B cell (primary cell): ENCODE measurements at regions not wholly inside any gene's neighbourhood (a gene's known extent, or its start where the extent isn't known, plus 50 kb on each side); places are given as distances from the start of the nearest gene placed in this dataset.

Experiments used
- EZH2 ChIP-seq: IDR thresholded peaks from 2 replicates; pipeline ENCODE4 v1.6.1; 2012; ENCODE audit warnings: borderline replicate concordance, low read depth, mild to moderate bottlenecking, moderate library complexity, low read length; ENCODE audit not compliant: insufficient read depth, poor library complexity, severe bottlenecking
- TF ChIP-seq, protein P1 (sequence below): fragments of 200-600 bp; IDR thresholded peaks from one replicate; pipeline ENCODE4 v1.8.0; 2022; ENCODE audit warnings: antibody characterized with exemption, mild to moderate bottlenecking

DNA sequence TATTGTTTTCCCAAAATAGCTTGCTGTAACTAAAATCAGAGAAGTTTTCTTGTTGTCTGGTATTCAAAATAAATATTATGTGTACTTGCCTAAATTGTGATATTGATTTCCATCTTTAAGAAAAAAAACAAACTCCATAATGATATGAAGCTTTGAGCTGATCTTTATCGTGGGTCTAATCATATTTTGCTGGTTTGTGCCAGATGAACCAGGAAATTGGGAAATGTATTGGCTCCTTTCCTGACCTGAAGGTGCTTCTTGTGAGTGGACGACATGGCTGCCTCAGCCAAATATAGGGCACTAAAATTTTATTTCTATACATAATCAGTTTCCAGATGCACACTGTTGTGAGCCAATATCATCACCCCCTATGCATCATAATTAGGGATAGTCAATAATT is 113.3 kb downstream of the DIPK2A start:
- TF ChIP-seq, protein P1, sequence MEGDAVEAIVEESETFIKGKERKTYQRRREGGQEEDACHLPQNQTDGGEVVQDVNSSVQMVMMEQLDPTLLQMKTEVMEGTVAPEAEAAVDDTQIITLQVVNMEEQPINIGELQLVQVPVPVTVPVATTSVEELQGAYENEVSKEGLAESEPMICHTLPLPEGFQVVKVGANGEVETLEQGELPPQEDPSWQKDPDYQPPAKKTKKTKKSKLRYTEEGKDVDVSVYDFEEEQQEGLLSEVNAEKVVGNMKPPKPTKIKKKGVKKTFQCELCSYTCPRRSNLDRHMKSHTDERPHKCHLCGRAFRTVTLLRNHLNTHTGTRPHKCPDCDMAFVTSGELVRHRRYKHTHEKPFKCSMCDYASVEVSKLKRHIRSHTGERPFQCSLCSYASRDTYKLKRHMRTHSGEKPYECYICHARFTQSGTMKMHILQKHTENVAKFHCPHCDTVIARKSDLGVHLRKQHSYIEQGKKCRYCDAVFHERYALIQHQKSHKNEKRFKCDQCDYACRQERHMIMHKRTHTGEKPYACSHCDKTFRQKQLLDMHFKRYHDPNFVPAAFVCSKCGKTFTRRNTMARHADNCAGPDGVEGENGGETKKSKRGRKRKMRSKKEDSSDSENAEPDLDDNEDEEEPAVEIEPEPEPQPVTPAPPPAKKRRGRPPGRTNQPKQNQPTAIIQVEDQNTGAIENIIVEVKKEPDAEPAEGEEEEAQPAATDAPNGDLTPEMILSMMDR = no peak
- no peak for TF ChIP-seq EZH2
